ENCODE measurements at regions not wholly inside any gene's neighbourhood (a gene's known extent, or its start where the extent isn't known, plus 50 kb on each side); places are given as distances from the start of the nearest gene placed in this dataset.

GRCh38 chr13:110965755-110966134 is 50.9 kb upstream of the ANKRD10 start:
- no peak overlapping the region for H3K4me3 ChIP-seq
- intact Hi-C loops (cut with DNase I), result no loop called here
- TF ChIP-seq POLR2A (IDR thresholded peaks at IDR 0.05) (no peak), POLR2AphosphoS5 (IDR thresholded peaks at IDR 0.05) (no peak), CTCF (IDR thresholded peaks at IDR 0.05) (no peak), EP300 (IDR thresholded peaks at IDR 0.05) (no peak)
- DNase-seq, result no peak
- no peaks in the 10 kb centered on the region for H3K36me3 ChIP-seq
- H3K4me1 ChIP-seq, result no peaks in the 10 kb centered on the region
- no peaks in the 10 kb centered on the region for H3K27me3 ChIP-seq
- WGBS, 2 donors, result 83 to 91% methylated on average over 8 of the region's 8 CpGs
- H3K27ac ChIP-seq, result no peak overlapping the region
- H3K9me3 ChIP-seq, result peaks cover 0 to 17% (median 1%) of the 10 kb centered on the region in 4 donors

GRCh38 chr13:110965038-110965754 is 50.3 kb upstream of the ANKRD10 start:
- TF ChIP-seq POLR2AphosphoS5 (IDR thresholded peaks at IDR 0.05), result no peak
- TF ChIP-seq EP300 (IDR thresholded peaks at IDR 0.05), result no peak
- no peak for TF ChIP-seq CTCF (IDR thresholded peaks at IDR 0.05)
- no peak for TF ChIP-seq POLR2A (IDR thresholded peaks at IDR 0.05)
- Histone ChIP-seq H3K4me1 (no peaks in the 10 kb centered on the region), H3K27ac (no peak overlapping the region), H3K9me3 (peaks cover 0 to 17% (median 1%) of the 10 kb centered on the region in 4 donors), H3K27me3 (no peaks in the 10 kb centered on the region), H3K4me3 (no peak overlapping the region), H3K36me3 (no peaks in the 10 kb centered on the region)
- intact Hi-C loops (cut with DNase I), result no loop called here
- 39 to 70% methylated on average over 5 of the region's 5 CpGs for WGBS, 2 donors
- no peak for DNase-seq
